ENCODE measurements at regions not wholly inside any gene's neighbourhood (a gene's known extent, or its start where the extent isn't known, plus 50 kb on each side); places are given as distances from the start of the nearest gene placed in this dataset.

DNA sequence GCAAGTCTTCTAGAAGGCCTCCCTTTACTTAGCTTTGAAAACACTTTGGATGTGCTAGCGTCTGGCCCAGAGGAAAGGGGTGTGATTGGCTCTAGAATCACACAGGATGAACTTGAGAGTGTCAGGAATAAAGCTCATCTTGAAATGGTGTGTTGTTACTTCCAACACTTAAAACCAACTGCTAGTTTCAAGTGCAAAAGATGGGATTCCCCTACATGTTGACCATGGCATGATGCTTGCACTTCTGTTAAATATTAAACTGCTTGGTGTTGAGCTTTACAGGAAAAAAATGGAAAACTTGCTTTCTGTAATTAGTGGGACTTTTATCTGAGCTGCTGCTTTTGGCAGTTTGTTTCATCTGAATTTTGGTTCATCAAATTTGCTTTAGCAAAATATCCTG is 261.1 kb downstream of the MED10 start:
- TF ChIP-seq POLR2A (IDR thresholded peaks at IDR 0.05; ENCODE audit: low read depth, low read length): no peak
- TF ChIP-seq, protein P1, sequence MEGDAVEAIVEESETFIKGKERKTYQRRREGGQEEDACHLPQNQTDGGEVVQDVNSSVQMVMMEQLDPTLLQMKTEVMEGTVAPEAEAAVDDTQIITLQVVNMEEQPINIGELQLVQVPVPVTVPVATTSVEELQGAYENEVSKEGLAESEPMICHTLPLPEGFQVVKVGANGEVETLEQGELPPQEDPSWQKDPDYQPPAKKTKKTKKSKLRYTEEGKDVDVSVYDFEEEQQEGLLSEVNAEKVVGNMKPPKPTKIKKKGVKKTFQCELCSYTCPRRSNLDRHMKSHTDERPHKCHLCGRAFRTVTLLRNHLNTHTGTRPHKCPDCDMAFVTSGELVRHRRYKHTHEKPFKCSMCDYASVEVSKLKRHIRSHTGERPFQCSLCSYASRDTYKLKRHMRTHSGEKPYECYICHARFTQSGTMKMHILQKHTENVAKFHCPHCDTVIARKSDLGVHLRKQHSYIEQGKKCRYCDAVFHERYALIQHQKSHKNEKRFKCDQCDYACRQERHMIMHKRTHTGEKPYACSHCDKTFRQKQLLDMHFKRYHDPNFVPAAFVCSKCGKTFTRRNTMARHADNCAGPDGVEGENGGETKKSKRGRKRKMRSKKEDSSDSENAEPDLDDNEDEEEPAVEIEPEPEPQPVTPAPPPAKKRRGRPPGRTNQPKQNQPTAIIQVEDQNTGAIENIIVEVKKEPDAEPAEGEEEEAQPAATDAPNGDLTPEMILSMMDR (IDR thresholded peaks at IDR 0.05; ENCODE audit: extremely low read depth in 1 of 2, insufficient read depth in 1 of 2, low read depth in 1 of 2, low read length in 2 of 2): no peak
- TF ChIP-seq JUN (IDR thresholded peaks at IDR 0.05; ENCODE audit: borderline replicate concordance, insufficient read depth, insufficient read length, low read depth): no peak
- no peak for TF ChIP-seq GATA2 (IDR thresholded peaks at IDR 0.05; ENCODE audit: insufficient read depth, insufficient read length, low read depth, low read length)
- TF ChIP-seq POLR2AphosphoS5 (IDR thresholded peaks at IDR 0.05; ENCODE audit: insufficient read depth, low read depth, low read length): no peak
- TF ChIP-seq MYC (IDR thresholded peaks at IDR 0.05; ENCODE audit: low read depth, low read length): no peak
- TF ChIP-seq EZH2 (IDR thresholded peaks at IDR 0.05; ENCODE audit: borderline replicate concordance, low read depth, low read length, severe bottlenecking): no peak
